NCI-H2227 (cell line): ENCODE measurements at regions not wholly inside any gene's neighbourhood (a gene's known extent, or its start where the extent isn't known, plus 50 kb on each side); places are given as distances from the start of the nearest gene placed in this dataset.

ENCODE experiments used
- DNase-seq: peaks from one replicate; lab custom pipeline; 2025; ENCODE audit not compliant: unreplicated experiment; lab: John Stamatoyannopoulos, UW

GRCh38 chr2:236673126-236673822, 103.6 kb downstream of the ACKR3 start:
- DNase-seq = no peak

- no peak for DNase-seq
Measured at GRCh38 chr2:236673823-236674185, 104.2 kb downstream of the ACKR3 start.

GRCh38 chr2:236674238-236674637, 104.6 kb downstream of the ACKR3 start:
- no peak for DNase-seq

- DNase-seq = no peak
Measured at GRCh38 chr2:236674646-236675045, 105.0 kb downstream of the ACKR3 start.

GRCh38 chr2:236675051-236675450, 105.4 kb downstream of the ACKR3 start:
- no peak for DNase-seq

GRCh38 chr2:236675526-236675925, 105.9 kb downstream of the ACKR3 start:
- DNase-seq = no peak

- DNase-seq = no peak
Measured at GRCh38 chr2:236676136-236676873, 106.7 kb downstream of the ACKR3 start.

- DNase-seq = no peak
Measured at GRCh38 chr2:236677368-236677767, 107.7 kb downstream of the ACKR3 start.

- DNase-seq = no peak
Measured at GRCh38 chr2:236678307-236678975, 108.8 kb downstream of the ACKR3 start.

GRCh38 chr2:236679884-236680860, 110.5 kb downstream of the ACKR3 start:
- no peak for DNase-seq

GRCh38 chr2:236682651-236683422, 113.2 kb downstream of the ACKR3 start:
- DNase-seq = no peak

- no peak for DNase-seq
Measured at GRCh38 chr2:236684504-236685256, 115.1 kb downstream of the ACKR3 start.

- no peak for DNase-seq
Measured at GRCh38 chr2:236685361-236685760, 115.7 kb downstream of the ACKR3 start.

- DNase-seq = no peak
Measured at GRCh38 chr2:236685979-236686520, 116.4 kb downstream of the ACKR3 start.

GRCh38 chr2:236686561-236686960, 116.9 kb downstream of the ACKR3 start:
- DNase-seq = no peak

- DNase-seq = no peak
Measured at GRCh38 chr2:236687296-236687965, 117.8 kb downstream of the ACKR3 start.

- no peak for DNase-seq
Measured at GRCh38 chr2:236688157-236688556, 118.5 kb downstream of the ACKR3 start.

- DNase-seq = no peak
Measured at GRCh38 chr2:236688563-236689392, 119.2 kb downstream of the ACKR3 start.
